IPS-NIHi7 (cell line): ENCODE measurements at regions not wholly inside any gene's neighbourhood (a gene's known extent, or its start where the extent isn't known, plus 50 kb on each side); places are given as distances from the start of the nearest gene placed in this dataset.
A peak's percentile ranks its signal among the peaks of the same experiment; 100 is the strongest.

Experiments used
- DNase-seq: peaks from one replicate; pipeline ENCODE4 v3.0.0; 2012; ENCODE audit warnings: mixed read lengths; ENCODE audit errors: extremely low spot score

GRCh38 chr5:30932273-30933017 lies 261.0 kb upstream of the CDH6 start:
- no peak for DNase-seq

DNA sequence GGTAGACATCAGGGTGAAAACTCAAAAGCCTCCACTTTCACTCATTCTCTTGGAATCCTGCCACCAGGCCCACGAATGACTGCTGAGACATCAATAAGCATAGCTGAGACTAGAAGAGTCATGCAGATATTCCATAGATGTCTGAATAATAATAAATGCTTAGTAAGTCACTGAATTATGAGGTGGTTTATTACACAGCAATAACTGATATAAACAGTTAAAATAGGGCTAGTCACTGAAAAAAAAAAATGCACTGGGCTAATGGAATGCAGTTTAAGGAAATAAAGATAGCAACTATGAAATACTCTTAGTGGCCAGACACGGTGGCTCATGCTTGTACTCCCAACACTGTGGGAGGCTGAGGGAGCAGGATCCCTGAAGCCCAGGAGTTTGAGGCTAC lies 262.8 kb upstream of the CDH6 start:
- DNase-seq, result no peak

- no peak for DNase-seq
Measured at GRCh38 chr5:30928956-30929355, 264.5 kb upstream of the CDH6 start.

DNA sequence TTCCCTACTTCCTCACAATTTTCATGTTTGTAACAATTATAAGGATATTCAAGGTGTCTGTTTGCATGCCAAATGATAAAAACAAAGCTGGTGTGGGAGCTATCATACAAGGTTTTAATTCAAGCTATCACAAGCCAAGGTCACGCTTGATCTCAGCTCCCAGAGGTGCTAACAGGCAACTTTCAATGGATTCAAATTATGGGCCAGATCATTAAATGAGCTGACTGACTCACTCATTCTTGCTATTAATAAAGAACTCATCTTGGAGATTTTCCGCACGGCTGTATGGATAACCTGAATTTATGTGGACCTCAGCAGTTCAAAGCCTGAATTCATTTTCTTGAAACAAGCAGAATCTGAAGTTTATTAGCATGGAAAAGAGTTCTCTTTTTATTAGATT lies 267.3 kb upstream of the CDH6 start:
- DNase-seq, result no peak

DNA sequence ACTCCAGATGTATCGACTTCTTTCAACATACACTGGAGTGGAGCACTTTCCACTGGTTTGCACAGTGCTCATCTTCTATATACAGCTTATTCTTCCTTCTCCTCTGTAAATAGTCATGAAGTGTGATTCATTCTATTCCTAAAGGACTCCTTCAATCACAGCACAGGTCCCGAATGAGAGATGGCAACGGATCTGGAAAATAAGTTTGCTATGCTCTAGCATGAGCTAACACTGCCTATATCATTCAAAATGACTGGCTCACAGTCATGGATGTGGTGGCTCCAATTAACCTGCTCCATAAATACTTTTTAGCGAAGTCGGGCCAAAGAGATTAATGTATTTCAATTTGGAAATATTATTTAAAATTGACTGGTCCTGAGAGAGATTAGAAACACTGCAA lies 272.1 kb upstream of the CDH6 start:
- no peak for DNase-seq

GRCh38 chr5:30918171-30918570 lies 275.3 kb upstream of the CDH6 start:
- no peak for DNase-seq

- peak; percentile 19 for DNase-seq
Measured at GRCh38 chr5:30908356-30908755, 285.1 kb upstream of the CDH6 start.

DNA sequence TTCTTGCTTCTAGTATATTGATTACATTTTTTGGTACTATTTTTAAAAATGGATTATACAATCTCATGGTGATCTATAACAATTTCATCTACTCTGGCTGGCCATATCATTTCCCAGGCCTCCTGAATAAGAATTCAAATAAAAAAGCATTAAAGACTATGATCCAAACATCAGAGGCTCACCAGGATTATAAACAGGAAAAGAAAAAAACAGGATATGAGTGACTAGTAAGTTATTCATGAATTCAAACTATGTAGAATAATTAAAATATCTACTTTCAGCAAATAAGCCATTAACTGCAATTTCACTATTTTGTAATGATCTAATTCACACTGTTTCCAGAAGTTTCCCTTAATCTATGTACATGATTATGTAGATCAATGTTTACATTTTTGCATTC lies 293.1 kb upstream of the CDH6 start:
- no peak for DNase-seq

- DNase-seq, result no peak
Measured at GRCh38 chr5:30894811-30895210, 298.7 kb upstream of the CDH6 start.

DNA sequence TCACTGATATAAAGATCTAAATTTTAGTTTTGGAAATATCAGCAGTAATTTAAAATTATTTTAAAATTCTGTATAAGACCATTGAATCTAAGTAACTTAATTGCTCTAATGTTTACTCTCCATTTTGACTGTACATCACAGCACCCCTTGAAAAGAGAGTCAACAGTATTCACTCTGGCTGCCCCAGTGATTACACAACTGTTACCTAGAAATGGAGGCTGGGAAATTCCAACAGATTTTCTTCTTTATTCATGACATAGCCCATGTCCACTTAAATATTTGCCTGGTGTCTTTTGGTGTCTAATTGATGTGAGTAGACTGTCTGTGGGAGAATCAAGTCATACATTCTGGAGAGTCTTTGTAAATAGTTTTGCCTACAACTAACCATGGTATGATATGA lies 301.8 kb upstream of the CDH6 start:
- DNase-seq, result no peak

GRCh38 chr5:30890377-30890776 lies 303.1 kb upstream of the CDH6 start:
- no peak for DNase-seq

DNA sequence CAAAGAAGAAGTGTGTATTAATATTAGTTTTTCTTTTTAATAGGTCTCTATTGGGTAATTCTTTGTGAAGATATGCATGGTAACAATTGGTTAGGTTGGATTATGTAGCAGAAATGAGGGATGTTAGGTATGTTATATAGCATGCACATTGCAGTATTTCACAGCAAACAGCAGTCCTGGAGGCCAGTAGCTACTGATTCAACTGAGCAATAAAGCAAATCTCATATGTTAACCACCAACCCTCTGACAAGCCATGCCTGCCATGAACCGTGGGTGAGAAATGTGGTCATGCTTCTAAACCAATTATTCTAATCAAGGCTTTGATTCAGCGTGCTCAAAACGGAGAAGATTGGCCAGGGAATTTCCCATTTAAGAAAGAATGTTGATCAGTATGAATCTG lies 313.0 kb upstream of the CDH6 start:
- DNase-seq, result no peak

- no peak for DNase-seq
Measured at GRCh38 chr5:30879887-30880286, 313.6 kb upstream of the CDH6 start.

DNA sequence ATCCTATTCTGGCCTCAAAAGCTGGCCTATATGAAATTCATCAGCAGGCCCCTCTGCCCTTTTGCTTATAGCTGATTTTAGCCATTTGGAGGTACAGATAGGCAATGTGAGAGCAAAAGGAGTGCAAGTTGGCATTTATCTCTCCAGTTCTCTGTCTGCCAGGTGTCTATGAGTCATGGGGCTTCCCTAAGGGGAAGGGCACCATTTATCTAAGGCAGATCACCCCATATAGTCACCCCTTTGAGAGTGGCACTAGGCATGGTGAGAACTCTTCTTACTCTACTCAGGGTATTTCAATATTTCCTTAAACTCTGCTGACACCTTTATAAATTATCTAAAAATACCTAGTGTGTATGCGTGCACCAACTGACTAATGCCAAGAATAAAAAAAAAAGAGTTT lies 314.7 kb upstream of the CDH6 start:
- no peak for DNase-seq

DNA sequence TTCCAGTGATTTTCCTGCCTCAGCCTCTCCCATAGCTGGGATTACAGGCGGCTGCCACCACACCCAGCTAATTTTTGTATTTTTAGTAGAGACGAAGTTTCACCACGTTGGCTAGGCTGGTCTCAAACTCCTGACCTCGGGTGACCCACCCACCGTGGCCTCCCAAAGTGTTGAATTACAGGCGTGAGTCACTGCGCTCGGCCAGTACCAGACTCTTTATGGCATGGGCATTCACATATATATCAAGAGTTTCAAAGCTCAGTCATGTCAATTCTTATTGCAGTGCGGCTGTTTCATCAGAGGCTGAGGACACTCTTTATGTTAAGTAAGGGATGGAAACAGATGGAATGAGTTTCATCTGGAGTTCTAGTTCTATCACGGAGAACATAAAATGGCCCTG lies 315.2 kb upstream of the CDH6 start:
- no peak for DNase-seq

DNA sequence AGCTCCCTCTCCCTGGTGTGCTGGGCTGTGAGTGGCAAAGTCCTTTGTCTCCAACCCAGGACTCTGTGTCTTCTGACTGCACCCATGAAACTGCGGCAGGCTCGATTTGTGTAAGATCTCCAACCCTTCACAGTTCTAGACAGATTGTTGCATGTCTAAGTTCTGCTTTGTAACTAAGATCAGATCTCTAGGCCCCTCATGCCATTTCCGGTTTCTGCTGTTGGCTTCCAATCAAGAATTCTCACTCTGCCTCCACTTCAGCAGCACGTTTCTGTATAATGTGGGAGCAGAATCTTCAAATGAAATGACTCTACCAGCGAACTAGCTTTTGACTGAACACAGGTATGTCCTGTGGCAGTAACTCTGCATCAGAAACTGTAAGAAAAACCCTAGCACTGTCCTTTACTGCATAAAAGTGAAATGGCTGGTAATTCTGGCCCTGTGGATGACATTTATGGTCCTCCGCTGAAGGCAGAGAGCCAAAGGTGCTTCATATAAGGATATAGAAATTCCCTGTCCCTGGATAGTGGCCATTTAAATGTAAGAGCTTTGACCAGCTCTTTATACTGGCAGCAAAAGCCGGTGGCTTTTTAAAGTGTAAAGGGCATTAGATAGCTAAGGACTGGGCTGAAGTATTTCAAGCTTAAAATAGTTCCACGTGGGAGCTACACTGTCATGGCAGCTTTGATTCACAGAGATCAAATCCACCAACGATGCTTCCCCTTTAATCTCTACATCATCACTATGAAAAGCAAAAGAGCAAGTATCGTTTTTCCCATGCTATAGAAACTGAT lies 319.0 kb upstream of the CDH6 start:
- DNase-seq, result no peak

DNA sequence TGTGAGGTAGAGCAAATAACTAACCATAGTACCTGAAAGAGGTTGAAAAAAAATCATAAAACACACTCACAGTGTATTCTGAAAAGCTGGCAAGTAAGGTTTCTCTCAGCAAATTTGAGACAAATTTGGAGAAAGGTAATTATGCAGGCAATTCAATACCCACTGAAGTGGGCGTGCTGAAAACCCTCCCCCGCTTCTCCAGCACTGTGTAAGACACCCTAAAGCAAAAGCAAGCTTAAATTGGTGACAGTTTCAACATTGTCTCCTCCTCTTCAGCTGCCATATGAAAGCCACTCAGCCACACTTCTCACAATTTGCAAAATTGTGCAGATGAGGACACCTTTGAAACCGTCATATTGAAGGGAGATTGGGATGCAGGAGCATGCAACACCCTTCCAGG lies 322.3 kb upstream of the CDH6 start:
- DNase-seq, result no peak

- no peak for DNase-seq
Measured at GRCh38 chr5:30867711-30868110, 325.8 kb upstream of the CDH6 start.

GRCh38 chr5:30866142-30866541 lies 327.3 kb upstream of the CDH6 start:
- DNase-seq, result no peak

- DNase-seq, result no peak
Measured at GRCh38 chr5:30856242-30856641, 337.2 kb upstream of the CDH6 start.

GRCh38 chr5:30853158-30853557 lies 340.3 kb upstream of the CDH6 start:
- DNase-seq, result no peak

DNA sequence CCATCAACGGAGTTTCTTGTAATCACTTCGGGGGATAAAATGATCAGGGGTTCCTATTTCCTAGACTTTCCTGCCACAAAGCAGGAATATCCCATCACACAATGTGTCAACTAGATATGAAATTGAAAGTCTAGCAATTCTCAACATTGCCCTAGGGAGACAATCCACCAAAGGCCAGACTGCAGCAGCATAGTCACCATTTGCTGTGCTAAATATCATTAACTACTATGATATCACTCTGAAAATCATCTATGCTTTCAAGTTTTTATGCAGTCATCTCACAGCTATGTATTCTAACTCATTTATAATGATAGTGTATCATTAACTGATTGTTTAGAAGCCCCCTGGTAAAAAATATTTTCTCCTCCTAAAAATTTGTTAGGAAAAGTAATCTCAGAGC lies 342.6 kb upstream of the CDH6 start:
- DNase-seq, result no peak

- no peak for DNase-seq
Measured at GRCh38 chr5:30849931-30850710, 343.4 kb upstream of the CDH6 start.
